Suprapubic skin (tissue), 4 donors: ENCODE measurements at regions not wholly inside any gene's neighbourhood (a gene's known extent, or its start where the extent isn't known, plus 50 kb on each side); places are given as distances from the start of the nearest gene placed in this dataset.

Experiments
- DNase-seq, 2 donors: peaks; one replicate each; pipeline ENCODE4 v3.0.0-alpha.2; 2019; ENCODE audit warnings: low spot score in 2 of 2
- H3K27ac ChIP-seq: fragments of 200-600 bp; sonication (generic); one replicate; pipeline ENCODE4 v1.5.1; 2019
- H3K27me3 ChIP-seq: fragments of 200-600 bp; sonication (generic); one replicate; pipeline ENCODE4 v1.5.1; 2019
- H3K36me3 ChIP-seq: fragments of 200-600 bp; sonication (generic); one replicate; pipeline ENCODE4 v1.5.1; 2019
- H3K4me1 ChIP-seq: fragments of 200-600 bp; sonication (generic); one replicate; pipeline ENCODE4 v1.5.1; 2019
- H3K4me3 ChIP-seq: fragments of 200-600 bp; sonication (generic); one replicate; pipeline ENCODE4 v1.5.1; 2019; ENCODE audit warnings: mild to moderate bottlenecking
- H3K9me3 ChIP-seq: fragments of 200-600 bp; sonication (generic); one replicate; pipeline ENCODE4 v1.5.1; 2019
- EP300 ChIP-seq: sonication (generic); formaldehyde crosslinking; IDR thresholded peaks from one replicate; pipeline ENCODE4 v1.6.1; 2017; ENCODE audit warnings: antibody characterized with exemption
- POLR2A ChIP-seq, 2 donors: fragments of 450-650 bp; IDR thresholded peaks; one replicate each; pipeline ENCODE4 v1.6.1; 2017; ENCODE audit warnings: antibody characterized with exemption in 2 of 2, mild to moderate bottlenecking in 2 of 2, moderate library complexity in 2 of 2
- POLR2AphosphoS5 ChIP-seq, 3 donors: sonication (generic); formaldehyde crosslinking; IDR thresholded peaks; one replicate each; pipeline ENCODE4 v1.6.1; 2017; ENCODE audit warnings: antibody characterized with exemption in 3 of 3
- WGBS: methylation state at CpG from one replicate; pipeline ENCODE4 v1.1.5; 2018; 5-methylcytosine and 5-hydroxymethylcytosine counted together
- TF ChIP-seq, protein P1 (sequence below), 2 donors: fragments of 200-600 bp in 1 of 2; fragments of 450-650 bp in 1 of 2; sonication (generic) in 1 of 2; IDR thresholded peaks; one replicate each; pipeline ENCODE4 v1.5.1; 2016 to 2019; ENCODE audit warnings: antibody characterized with exemption in 2 of 2, mild to moderate bottlenecking in 1 of 2, moderate library complexity in 1 of 2

DNA sequence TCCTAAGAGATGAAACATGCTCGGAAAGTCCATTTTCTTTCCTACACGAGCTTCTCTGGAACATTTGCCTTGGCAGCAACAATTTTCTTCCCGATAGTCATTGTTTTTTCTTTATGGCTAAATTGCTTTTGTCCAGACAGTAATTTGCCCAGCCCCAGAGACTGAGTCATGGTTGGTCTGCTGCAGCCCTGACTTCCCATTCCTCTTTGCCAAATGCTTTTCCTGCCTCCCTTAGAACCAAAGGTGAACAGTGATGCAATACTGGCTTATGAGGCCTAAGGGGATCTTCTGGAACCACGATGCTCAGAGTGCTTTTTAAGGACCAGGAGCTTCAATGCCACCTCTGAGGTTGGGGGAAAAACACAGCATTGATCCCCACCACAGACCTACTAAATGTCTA, 1599.6 kb upstream of the TMEM132C start:
- H3K36me3 ChIP-seq, result no peaks in the 10 kb centered on the region
- WGBS, result 59% methylated on average over 4 of the region's 4 CpGs
- H3K27ac ChIP-seq, result no peak overlapping the region
- no peak overlapping the region for H3K4me3 ChIP-seq
- DNase-seq, result no peak
- H3K4me1 ChIP-seq, result no peaks in the 10 kb centered on the region
- peaks cover 11% of the 10 kb centered on the region for H3K9me3 ChIP-seq
- no peaks in the 10 kb centered on the region for H3K27me3 ChIP-seq
- TF ChIP-seq, protein P1, sequence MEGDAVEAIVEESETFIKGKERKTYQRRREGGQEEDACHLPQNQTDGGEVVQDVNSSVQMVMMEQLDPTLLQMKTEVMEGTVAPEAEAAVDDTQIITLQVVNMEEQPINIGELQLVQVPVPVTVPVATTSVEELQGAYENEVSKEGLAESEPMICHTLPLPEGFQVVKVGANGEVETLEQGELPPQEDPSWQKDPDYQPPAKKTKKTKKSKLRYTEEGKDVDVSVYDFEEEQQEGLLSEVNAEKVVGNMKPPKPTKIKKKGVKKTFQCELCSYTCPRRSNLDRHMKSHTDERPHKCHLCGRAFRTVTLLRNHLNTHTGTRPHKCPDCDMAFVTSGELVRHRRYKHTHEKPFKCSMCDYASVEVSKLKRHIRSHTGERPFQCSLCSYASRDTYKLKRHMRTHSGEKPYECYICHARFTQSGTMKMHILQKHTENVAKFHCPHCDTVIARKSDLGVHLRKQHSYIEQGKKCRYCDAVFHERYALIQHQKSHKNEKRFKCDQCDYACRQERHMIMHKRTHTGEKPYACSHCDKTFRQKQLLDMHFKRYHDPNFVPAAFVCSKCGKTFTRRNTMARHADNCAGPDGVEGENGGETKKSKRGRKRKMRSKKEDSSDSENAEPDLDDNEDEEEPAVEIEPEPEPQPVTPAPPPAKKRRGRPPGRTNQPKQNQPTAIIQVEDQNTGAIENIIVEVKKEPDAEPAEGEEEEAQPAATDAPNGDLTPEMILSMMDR (IDR thresholded peaks at IDR 0.05), result no peak
- TF ChIP-seq POLR2AphosphoS5 (IDR thresholded peaks at IDR 0.05) (no peak), EP300 (no peak), POLR2A (IDR thresholded peaks at IDR 0.05) (no peak)

DNA sequence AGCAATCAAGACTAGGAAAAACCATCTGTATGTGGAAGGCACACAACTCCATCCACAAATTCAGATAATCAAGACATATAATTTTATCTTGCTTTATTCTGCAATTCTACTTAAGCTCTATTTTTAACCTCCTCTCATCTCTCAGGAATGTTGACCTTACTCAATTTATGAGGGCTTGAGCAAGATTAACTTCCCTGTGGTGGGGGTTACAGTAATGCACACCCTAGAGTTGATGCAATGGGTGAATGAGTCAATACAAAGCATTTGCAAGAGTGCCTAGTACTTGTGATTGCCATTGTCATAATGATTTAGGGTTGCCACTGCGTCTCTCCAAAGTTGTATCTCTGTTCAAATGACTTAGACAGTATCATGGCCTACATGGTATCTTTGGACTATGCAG, 1598.4 kb upstream of the TMEM132C start:
- no peak for DNase-seq
- Histone ChIP-seq H3K27me3 (no peaks in the 10 kb centered on the region), H3K4me1 (no peaks in the 10 kb centered on the region), H3K36me3 (no peaks in the 10 kb centered on the region), H3K9me3 (peaks cover 9% of the 10 kb centered on the region), H3K4me3 (no peak overlapping the region), H3K27ac (no peak overlapping the region)
- WGBS, result 76% methylated on average over 1 of the region's 1 CpG
- TF ChIP-seq EP300 (no peak), POLR2A (IDR thresholded peaks at IDR 0.05) (no peak), POLR2AphosphoS5 (IDR thresholded peaks at IDR 0.05) (no peak)
- TF ChIP-seq, protein P1 (IDR thresholded peaks at IDR 0.05), result no peak

DNA sequence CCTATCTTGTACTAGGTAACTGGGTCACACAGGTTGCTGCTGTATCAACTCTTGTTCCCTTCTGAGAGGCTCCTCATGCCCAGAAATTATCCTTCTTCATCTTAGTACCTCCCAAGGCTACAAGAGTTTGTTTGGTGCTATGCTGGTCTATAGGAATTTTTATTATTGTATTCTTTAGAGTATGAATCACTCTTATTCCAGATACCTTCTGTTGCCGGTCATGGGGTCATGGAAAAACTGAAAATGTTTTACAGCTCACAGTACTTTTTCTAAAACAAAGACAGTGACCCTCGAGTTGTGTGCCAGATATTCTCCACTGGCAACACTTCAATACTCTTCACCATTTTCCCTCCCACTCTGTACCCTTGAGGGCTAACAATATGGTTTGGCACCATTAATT, 1598.0 kb upstream of the TMEM132C start:
- Histone ChIP-seq H3K9me3 (peaks cover 9% of the 10 kb centered on the region), H3K36me3 (no peaks in the 10 kb centered on the region), H3K27me3 (no peaks in the 10 kb centered on the region), H3K27ac (no peak overlapping the region), H3K4me1 (no peaks in the 10 kb centered on the region), H3K4me3 (no peak overlapping the region)
- TF ChIP-seq POLR2A (IDR thresholded peaks at IDR 0.05) (no peak), EP300 (no peak), POLR2AphosphoS5 (IDR thresholded peaks at IDR 0.05) (no peak)
- TF ChIP-seq, protein P1 (IDR thresholded peaks at IDR 0.05), result no peak
- WGBS, result 75% methylated on average over 2 of the region's 2 CpGs
- DNase-seq, result no peak

DNA sequence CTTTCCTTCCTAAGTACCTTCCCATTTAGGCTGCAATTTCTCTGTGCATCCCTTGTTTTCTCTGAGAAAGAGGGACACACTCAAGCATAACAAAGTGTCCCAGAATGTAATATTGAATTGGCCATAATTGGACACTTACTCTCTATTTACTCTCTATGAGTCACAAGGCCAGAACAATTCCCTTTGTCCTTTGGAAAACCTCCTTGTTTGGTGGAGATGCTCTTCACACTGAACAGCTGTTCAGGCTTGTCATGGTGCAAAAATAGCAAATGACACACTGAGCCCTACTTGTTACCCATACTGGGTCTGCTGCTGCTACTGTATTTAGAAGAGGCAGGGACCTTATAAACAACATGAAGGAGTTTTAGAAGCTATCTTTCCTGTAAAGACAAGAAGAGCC, 1590.5 kb upstream of the TMEM132C start:
- Histone ChIP-seq H3K4me1 (no peaks in the 10 kb centered on the region), H3K27ac (no peak overlapping the region), H3K36me3 (no peaks in the 10 kb centered on the region), H3K4me3 (no peak overlapping the region), H3K27me3 (no peaks in the 10 kb centered on the region), H3K9me3 (peaks cover 13% of the 10 kb centered on the region)
- TF ChIP-seq POLR2AphosphoS5 (IDR thresholded peaks at IDR 0.05) (no peak), EP300 (no peak), POLR2A (IDR thresholded peaks at IDR 0.05) (no peak)
- TF ChIP-seq, protein P1 (IDR thresholded peaks at IDR 0.05), result no peak
- no peak for DNase-seq

DNA sequence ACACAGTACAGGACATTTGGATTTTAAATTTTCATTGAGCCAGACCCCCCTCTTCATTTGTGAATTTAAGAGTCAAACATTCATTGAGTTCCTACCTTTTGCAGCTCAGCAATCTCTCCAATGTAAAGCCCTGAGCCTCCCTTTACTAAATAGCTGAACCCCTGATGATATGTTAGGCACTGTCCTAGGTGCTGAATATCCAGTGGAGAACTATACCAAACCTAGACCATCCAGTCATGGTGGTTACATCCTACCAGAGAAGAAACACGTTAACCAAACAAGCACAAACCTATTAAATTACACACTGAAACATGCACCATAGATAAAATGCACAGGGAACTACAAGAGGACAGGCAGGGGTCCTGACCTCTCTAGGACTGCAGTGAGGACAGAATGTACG, 1585.3 kb upstream of the TMEM132C start:
- Histone ChIP-seq H3K27me3 (no peaks in the 10 kb centered on the region), H3K4me1 (no peaks in the 10 kb centered on the region), H3K9me3 (peaks cover 7% of the 10 kb centered on the region), H3K4me3 (no peak overlapping the region), H3K27ac (no peak overlapping the region), H3K36me3 (no peaks in the 10 kb centered on the region)
- TF ChIP-seq EP300, result no peak
- TF ChIP-seq, protein P1 (IDR thresholded peaks at IDR 0.05), result no peak
- TF ChIP-seq POLR2AphosphoS5 (IDR thresholded peaks at IDR 0.05), result no peak
- no peak for TF ChIP-seq POLR2A (IDR thresholded peaks at IDR 0.05)
- 69% methylated on average over 2 of the region's 2 CpGs for WGBS
- no peak for DNase-seq
